ENCODE measurements at regions not wholly inside any gene's neighbourhood (a gene's known extent, or its start where the extent isn't known, plus 50 kb on each side); places are given as distances from the start of the nearest gene placed in this dataset.

GRCh38 chr2:129103936-129104878 is 785.5 kb upstream of the HS6ST1 start:
- H3K4me3 ChIP-seq (ENCODE audit: low read length) = no peak overlapping the region
- TF ChIP-seq CTCF (conservative IDR thresholded peaks at IDR 0.05; ENCODE audit: low read depth, low read length) = no peak
- DNase-seq (ENCODE audit: low read depth) = no peak

GRCh38 chr2:129112181-129112580 is 793.5 kb upstream of the HS6ST1 start:
- no peak for DNase-seq (ENCODE audit: low read depth)
- no peak for TF ChIP-seq CTCF (conservative IDR thresholded peaks at IDR 0.05; ENCODE audit: low read depth, low read length)
- no peak overlapping the region for H3K4me3 ChIP-seq (ENCODE audit: low read length)

- H3K4me3 ChIP-seq (ENCODE audit: low read length) = no peak overlapping the region
- TF ChIP-seq CTCF (conservative IDR thresholded peaks at IDR 0.05; ENCODE audit: low read depth, low read length) = no peak
- no peak for DNase-seq (ENCODE audit: low read depth)
These were observed 795.1 kb upstream of the HS6ST1 start for GRCh38 chr2:129113776-129114175.

- no peak for DNase-seq (ENCODE audit: low read depth)
- H3K4me3 ChIP-seq (ENCODE audit: low read length) = no peak overlapping the region
- TF ChIP-seq CTCF (conservative IDR thresholded peaks at IDR 0.05; ENCODE audit: low read depth, low read length) = no peak
These were observed 798.8 kb upstream of the HS6ST1 start for GRCh38 chr2:129117434-129117833.

GRCh38 chr2:129118296-129118695 is 799.6 kb upstream of the HS6ST1 start:
- no peak for DNase-seq (ENCODE audit: low read depth)
- H3K4me3 ChIP-seq (ENCODE audit: low read length) = no peak overlapping the region
- no peak for TF ChIP-seq CTCF (conservative IDR thresholded peaks at IDR 0.05; ENCODE audit: low read depth, low read length)

- no peak for TF ChIP-seq CTCF (conservative IDR thresholded peaks at IDR 0.05; ENCODE audit: low read depth, low read length)
- no peak overlapping the region for H3K4me3 ChIP-seq (ENCODE audit: low read length)
- no peak for DNase-seq (ENCODE audit: low read depth)
These were observed 810.4 kb upstream of the HS6ST1 start for GRCh38 chr2:129129087-129129486.

Data from retinal pigment epithelial cell (primary cell).